HT1080 (cell line): ENCODE measurements at regions not wholly inside any gene's neighbourhood (a gene's known extent, or its start where the extent isn't known, plus 50 kb on each side); places are given as distances from the start of the nearest gene placed in this dataset.

Experiments used
- DNase-seq: peaks from one replicate; pipeline ENCODE4 v3.0.0-alpha.2; 2015; ENCODE audit warnings: low read depth

- no peak for DNase-seq
Observed at GRCh38 chr18:60445341-60445740, 72.8 kb upstream of the MC4R start.

GRCh38 chr18:60446821-60447220 lies 74.2 kb upstream of the MC4R start:
- DNase-seq = peak; percentile 22

GRCh38 chr18:60448487-60449267 lies 76.1 kb upstream of the MC4R start:
- DNase-seq = no peak

GRCh38 chr18:60452421-60452820 lies 79.8 kb upstream of the MC4R start:
- peak; percentile 29 for DNase-seq

GRCh38 chr18:60466677-60467076 lies 94.1 kb upstream of the MC4R start:
- DNase-seq = no peak

- no peak for DNase-seq
Observed at GRCh38 chr18:60469387-60470100, 97.0 kb upstream of the MC4R start.

GRCh38 chr18:60471652-60472051 lies 99.1 kb upstream of the MC4R start:
- no peak for DNase-seq

- DNase-seq = peak; percentile 43
Observed at GRCh38 chr18:60485201-60485600, 112.6 kb upstream of the MC4R start.

- DNase-seq = no peak
Observed at GRCh38 chr18:60493066-60493465, 120.5 kb upstream of the MC4R start.

- DNase-seq = no peak
Observed at GRCh38 chr18:60499675-60500074, 127.1 kb upstream of the MC4R start.

GRCh38 chr18:60500960-60501359 lies 128.4 kb upstream of the MC4R start:
- DNase-seq = no peak

GRCh38 chr18:60502591-60502990 lies 130.0 kb upstream of the MC4R start:
- no peak for DNase-seq

GRCh38 chr18:60503199-60503598 lies 130.6 kb upstream of the MC4R start:
- no peak for DNase-seq

GRCh38 chr18:60506190-60506589 lies 133.6 kb upstream of the MC4R start:
- no peak for DNase-seq

- DNase-seq = no peak
Observed at GRCh38 chr18:60506682-60507081, 134.1 kb upstream of the MC4R start.

- no peak for DNase-seq
Observed at GRCh38 chr18:60508108-60508507, 135.5 kb upstream of the MC4R start.

- DNase-seq = peak; percentile 61
Observed at GRCh38 chr18:60534538-60534937, 162.0 kb upstream of the MC4R start.

- DNase-seq = no peak
Observed at GRCh38 chr18:60537074-60537473, 164.5 kb upstream of the MC4R start.

- DNase-seq = no peak
Observed at GRCh38 chr18:60538891-60539290, 166.3 kb upstream of the MC4R start.

- no peak for DNase-seq
Observed at GRCh38 chr18:60541661-60542060, 169.1 kb upstream of the MC4R start.

- DNase-seq = peak; percentile 17
Observed at GRCh38 chr18:60543646-60544045, 171.1 kb upstream of the MC4R start.

- DNase-seq = peak; percentile 51
Observed at GRCh38 chr18:60549338-60549960, 176.9 kb upstream of the MC4R start.
